Bronchial epithelial cell (primary cell): ENCODE measurements at regions not wholly inside any gene's neighbourhood (a gene's known extent, or its start where the extent isn't known, plus 50 kb on each side); places are given as distances from the start of the nearest gene placed in this dataset.

ENCODE experiments used
- DNase-seq: peaks from one replicate; pipeline ENCODE4 v3.0.0-alpha.2; 2010; ENCODE audit warnings: low read depth
- FAIRE-seq: peaks from 2 replicates; lab custom pipeline; 2011; peaks lifted over from hg19 to GRCh38; lab: Jason Lieb, UNC
- H3K27me3 ChIP-seq: 2 replicates; pipeline ENCODE4 v1.5.1; 2011; ENCODE audit warnings: low read length; ENCODE audit not compliant: control insufficient read depth, insufficient read depth
- H3K36me3 ChIP-seq: 2 replicates; pipeline ENCODE4 v1.5.1; 2011; ENCODE audit warnings: low read length; ENCODE audit not compliant: control insufficient read depth, insufficient read depth
- H3K4me3 ChIP-seq: 2 replicates; pipeline ENCODE4 v1.5.1; 2011; ENCODE audit warnings: mild to moderate bottlenecking, low read depth, low read length, control low read depth
- TF ChIP-seq, protein P1 (sequence below): IDR thresholded peaks from 2 replicates; pipeline ENCODE4 v1.5.1; 2011; ENCODE audit warnings: mild to moderate bottlenecking, moderate library complexity, low read length, control low read depth, inconsistent platforms; ENCODE audit not compliant: insufficient read depth, severe bottlenecking

DNA sequence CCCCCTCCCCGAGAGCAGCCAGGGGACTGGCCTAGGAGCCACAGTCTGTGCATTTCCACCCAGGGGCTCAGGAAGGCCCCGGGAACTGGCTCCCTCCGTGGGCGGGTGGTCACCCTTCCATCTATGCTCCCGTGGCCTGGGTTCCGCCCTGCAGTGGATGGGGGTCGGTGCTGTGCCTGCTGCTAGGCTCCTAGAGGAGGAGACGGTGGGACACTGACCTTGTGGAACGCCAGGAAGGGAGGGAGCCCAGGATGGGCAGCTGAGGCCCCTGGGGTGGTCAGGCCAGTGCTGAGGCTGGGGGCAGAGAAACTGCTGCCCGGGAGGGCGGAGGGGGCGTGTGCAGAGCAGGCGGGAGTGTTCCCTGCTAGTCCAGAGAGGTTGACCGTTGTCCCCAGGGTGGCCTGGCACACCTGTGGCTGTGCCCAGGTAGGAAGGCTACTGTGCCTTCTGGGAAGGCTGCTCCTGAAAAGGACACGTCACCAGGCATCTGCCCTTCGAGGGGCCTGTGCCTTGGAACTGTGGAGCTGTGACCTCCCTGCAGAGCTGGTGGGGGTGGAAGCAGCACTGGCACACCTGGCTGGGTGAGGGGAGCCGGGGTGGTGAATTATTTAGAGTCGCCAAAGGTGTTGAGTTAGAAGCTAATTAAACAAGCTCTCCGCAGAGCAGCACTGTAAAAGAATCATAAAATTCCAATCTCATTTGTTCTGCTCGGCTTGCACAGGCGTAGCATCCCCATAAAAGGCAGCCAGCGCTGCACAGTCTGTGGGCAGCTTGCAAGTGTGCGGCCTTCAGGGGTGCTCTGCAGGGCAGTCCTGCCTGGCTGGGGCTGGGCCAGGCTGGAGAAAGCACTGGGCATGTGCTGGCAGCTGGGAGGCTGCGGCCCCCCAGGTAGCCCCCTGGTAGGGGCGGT, 145.1 kb downstream of the KIF26A start:
- FAIRE-seq = no peak
- H3K27me3 ChIP-seq = no peaks in the 10 kb centered on the region
- no peak overlapping the region for H3K4me3 ChIP-seq
- TF ChIP-seq, protein P1, sequence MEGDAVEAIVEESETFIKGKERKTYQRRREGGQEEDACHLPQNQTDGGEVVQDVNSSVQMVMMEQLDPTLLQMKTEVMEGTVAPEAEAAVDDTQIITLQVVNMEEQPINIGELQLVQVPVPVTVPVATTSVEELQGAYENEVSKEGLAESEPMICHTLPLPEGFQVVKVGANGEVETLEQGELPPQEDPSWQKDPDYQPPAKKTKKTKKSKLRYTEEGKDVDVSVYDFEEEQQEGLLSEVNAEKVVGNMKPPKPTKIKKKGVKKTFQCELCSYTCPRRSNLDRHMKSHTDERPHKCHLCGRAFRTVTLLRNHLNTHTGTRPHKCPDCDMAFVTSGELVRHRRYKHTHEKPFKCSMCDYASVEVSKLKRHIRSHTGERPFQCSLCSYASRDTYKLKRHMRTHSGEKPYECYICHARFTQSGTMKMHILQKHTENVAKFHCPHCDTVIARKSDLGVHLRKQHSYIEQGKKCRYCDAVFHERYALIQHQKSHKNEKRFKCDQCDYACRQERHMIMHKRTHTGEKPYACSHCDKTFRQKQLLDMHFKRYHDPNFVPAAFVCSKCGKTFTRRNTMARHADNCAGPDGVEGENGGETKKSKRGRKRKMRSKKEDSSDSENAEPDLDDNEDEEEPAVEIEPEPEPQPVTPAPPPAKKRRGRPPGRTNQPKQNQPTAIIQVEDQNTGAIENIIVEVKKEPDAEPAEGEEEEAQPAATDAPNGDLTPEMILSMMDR = no peak
- DNase-seq = no peak
- no peaks in the 10 kb centered on the region for H3K36me3 ChIP-seq

DNA sequence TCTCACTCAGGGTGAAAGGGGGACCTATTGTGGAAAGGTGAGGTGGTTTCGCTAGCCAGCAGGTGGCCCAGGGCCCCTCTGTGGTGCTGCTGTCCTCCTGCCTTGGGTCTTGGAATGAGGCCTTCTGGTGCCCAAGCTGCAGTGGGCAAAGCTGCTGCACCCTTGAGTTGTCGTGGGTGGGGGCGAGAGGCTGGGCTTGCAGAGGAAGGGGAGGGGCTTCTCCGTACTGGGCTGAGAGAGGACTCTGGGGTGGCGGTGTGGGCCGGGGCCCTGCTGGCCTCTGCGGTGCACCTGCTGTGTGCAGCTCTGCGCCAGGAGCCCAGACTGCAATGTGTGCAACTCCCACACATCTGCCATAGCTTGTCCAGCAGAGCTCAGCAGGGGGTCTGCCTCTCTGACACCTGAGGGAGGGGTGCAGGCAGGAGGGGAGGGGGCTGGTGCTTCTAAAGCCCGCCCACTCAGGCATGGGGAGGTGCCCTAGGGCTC, 145.8 kb downstream of the KIF26A start:
- DNase-seq (no peak), FAIRE-seq (no peak)
- no peaks in the 10 kb centered on the region for H3K27me3 ChIP-seq
- no peaks in the 10 kb centered on the region for H3K36me3 ChIP-seq
- TF ChIP-seq, protein P1 = no peak
- no peak overlapping the region for H3K4me3 ChIP-seq

DNA sequence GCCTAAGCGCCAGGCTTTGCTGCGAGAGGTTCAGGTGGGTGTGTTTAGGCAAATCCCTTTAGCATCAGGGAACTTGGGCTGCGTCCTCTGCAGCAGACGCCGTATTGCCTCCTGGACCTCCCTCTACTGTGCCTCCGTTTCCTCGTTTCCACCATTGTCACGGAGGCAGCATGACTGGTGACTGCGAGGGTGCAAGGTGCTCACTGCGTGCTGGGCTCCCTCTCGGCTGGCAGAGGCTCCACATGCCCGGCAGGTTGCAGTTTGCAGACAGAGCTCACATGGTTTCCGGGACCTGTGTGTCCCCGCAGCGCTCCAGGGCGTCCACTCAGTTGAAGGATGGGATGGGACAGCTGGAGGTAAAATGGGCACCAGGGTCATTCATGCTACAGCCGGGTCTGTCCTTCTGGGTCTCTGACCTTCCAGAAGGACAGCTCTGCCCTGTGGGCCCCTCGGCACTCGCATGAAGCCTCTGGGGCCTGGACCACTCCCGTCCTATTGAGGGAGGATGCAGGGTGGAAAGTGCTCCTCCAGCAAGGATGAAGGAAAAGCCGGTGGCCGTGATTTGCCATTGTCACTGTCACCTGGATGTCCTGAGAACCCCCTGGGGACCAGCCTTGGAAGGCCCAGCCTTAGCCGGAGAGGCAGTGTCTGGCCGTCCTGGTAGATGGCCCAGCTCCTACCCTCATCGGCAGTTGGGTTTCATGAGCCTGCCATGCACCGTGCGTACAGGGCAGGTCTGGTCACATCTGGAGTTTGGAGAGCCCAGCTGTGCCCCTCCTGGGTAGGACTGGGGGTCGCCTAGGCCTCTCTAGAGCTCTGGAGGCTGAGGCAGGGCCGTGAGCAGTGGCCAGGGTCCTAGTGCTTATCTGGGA, 146.5 kb downstream of the KIF26A start:
- Histone ChIP-seq H3K27me3 (no peaks in the 10 kb centered on the region), H3K4me3 (no peak overlapping the region), H3K36me3 (no peaks in the 10 kb centered on the region)
- no peak for FAIRE-seq
- TF ChIP-seq, protein P1 = no peak
- no peak for DNase-seq

DNA sequence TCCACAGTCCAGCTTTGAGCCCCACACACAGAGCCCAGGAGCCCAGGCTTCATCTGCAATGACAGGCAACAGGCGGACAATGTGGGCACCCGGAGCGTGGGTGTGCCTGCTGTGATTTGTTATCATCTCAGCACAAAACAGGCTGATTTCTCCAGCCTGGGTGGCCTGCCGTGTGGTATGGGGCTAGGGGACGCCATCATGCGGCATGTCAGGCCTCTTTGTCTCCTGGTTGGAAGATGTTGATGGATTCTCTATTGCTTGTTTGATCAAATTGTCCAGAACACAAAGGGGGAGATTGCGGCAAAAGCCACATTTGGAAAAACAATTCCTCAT, 147.1 kb downstream of the KIF26A start:
- no peaks in the 10 kb centered on the region for H3K27me3 ChIP-seq

DNA sequence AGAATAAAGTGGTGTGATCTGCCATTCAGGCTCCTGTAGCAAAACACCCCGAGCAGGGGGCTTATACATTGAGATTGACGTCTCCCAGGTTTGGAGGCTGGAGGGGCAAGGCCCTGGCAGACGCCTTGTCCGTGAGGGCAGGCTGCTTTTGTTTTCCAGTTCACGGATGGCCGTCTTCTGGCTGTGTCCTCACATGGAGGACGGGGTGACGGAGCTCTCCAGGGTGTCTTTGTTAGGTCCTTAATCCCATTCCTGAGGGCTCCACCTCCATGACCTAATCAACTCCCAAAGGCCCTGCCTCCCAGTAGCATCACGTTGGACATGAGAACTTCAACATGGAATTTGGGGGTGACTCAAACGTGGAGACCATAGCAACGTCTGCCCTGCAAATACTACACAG, 147.7 kb downstream of the KIF26A start:
- no peak for DNase-seq
- no peak for FAIRE-seq
- TF ChIP-seq, protein P1 = no peak
- Histone ChIP-seq H3K36me3 (no peaks in the 10 kb centered on the region), H3K4me3 (no peak overlapping the region), H3K27me3 (no peaks in the 10 kb centered on the region)

More for the DNA sequence above, 147.1 kb downstream of the KIF26A start:
- Histone ChIP-seq H3K4me3 (no peak overlapping the region), H3K36me3 (no peaks in the 10 kb centered on the region)
- TF ChIP-seq, protein P1 = no peak
- FAIRE-seq (no peak), DNase-seq (no peak)
